Activated CD4-positive, alpha-beta T cell treated with anti-CD3 and anti-CD28 coated beads, Interleukin-2, amount 50 U/mL, for 1 hour (primary cell): ENCODE measurements at regions not wholly inside any gene's neighbourhood (a gene's known extent, or its start where the extent isn't known, plus 50 kb on each side); places are given as distances from the start of the nearest gene placed in this dataset.

Source experiments
- DNase-seq: peaks from one replicate; pipeline ENCODE4 v3.0.0-alpha.2; 2020

DNA sequence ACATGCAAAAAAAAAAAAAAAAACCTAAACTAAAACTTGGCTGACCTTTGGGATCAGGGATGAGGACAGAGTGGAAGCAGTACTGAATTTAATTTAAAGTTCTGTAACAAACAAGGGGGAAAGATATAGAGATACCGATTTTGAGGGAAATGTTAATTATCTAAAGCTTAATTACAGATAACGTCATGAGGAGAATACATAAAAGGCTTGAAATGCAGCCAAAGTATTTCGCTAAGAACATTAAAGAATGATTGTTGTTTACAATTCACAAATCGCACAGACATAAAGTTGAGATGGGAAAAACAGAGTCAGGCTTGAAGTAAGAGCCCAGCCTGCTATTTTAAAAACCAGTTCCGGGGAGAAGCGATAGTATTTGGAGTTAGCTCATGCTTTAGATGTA is 208.0 kb upstream of the SASH1 start:
- no peak for DNase-seq

DNA sequence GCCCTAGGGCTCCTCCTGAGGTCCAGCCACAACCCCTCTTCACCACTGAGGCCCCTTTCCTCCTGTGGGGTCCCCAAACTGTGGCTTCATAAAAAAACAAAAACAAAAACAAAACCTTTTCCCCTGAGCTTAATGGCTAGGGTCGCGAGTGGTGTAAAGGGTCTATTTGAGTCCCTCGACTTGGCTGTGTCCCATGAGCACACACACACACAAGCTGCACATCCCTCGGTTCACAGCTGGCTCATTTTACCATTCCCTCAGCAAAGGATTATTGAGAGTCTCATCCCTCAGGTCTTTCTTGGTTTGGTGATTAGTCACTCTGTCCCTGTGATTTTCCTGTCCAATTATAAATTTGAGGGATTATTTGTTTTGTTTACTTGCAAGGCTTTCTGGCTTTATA is 206.1 kb upstream of the SASH1 start:
- no peak for DNase-seq

DNA sequence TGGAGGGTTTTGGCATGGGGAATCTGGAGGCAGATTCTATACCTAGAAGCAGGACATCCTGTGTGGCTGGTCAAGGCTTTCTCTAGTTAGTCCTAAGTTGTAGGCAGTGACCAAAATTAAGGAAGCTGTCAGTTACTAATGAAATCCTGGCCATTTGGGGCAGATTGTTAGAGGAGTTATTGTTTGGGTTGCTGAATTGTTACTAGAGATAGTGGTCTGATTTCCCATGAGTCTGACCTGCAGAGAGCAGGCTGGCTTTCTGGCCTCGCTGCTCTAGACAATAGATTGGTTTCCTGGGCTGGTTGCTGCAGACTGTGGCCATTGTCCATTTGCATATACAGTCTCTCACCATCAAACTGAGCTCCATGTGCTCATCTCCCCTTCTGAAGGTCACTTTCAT is 205.0 kb upstream of the SASH1 start:
- no peak for DNase-seq

DNA sequence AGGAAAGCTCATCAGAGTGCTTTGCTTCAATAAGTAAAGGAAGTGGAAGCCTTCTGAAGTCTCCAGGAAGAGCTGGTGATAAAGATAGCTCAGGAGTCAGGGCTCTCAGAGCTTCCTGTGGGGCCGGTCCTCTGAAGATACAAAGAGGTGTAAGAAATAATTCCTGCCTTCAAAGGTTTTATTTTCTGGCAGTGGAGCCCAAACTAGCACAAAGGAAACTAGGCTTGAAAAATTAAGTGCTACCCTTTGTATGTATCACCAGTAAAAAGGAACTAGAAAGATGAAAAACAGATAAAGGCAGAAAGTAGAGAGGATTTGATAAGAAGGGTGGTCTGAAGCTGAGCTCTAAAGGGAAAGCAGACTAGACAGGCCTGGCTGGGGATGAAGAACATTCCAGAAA is 204.1 kb upstream of the SASH1 start:
- DNase-seq: no peak

DNA sequence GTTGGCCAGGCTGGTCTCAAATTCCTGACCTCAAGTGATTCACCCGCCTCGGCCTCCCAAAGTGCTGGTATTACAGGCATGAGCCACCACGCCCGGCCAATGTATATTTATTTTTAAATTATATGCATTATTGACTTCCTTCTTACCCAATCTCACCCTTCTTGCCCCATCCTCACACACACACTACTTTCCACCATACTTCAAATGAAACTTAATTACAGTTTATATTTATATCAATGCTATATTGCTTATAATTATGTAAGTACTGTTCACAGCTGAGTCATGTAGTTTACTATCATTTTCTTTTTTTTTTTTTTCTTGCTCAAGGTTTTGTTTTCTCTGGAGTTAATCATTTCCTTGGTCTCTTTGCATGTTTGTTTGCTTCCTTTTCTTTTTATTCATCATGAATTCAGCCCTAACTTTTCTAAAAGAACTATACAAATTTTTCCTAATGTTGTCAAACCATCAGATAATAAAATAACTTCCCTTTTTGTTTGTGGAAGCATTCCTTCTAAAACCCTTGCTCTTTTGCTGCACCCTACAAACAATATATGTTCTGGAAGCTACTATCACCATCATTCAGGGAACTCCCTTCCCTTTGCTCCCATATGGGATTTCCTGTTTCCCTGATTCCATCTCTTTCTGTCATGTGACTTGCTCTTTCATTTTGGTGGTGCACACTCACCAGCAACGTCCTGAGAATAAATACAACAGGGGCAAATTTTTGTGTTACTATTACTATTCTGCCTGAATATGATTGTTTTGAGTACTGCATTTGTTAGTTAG is 201.7 kb upstream of the SASH1 start:
- no peak for DNase-seq

DNA sequence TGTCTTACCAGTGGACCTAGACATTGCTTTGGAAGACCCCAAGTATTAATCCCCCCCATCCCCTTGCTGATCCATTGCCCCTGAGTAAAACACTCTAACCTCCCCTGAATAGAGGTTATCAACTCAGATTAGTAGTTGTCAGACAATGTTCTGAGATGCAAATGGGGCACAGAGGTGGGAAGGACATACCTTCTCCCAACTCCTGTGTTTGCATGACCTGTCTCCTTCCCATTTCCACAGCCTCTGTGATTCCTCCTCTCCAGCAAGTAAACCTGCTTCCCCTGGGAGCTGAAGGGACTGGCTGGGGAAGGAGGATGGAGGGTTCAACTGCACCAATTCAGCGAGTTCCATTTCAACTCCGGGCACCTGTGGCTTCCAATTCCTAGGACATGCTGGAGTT is 199.8 kb upstream of the SASH1 start:
- no peak for DNase-seq

DNA sequence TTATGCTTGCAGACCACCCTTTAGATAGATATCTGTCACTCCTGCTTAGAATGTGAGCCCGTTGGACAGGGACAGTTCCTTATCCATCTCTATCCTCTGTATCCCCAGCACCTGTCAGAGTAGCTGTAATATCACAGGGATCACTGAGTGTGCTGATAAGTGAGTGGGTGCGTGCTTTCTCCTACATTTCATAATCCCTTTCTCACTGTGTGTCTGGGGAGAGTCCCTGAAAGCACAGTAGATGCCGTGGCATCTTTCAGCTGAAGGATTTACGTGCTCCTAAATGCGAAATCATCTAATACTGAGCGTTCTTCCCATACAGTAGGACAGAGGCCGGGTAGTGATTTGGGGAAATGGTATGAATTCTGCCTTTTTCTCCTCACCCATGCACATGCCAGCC is 198.9 kb upstream of the SASH1 start:
- no peak for DNase-seq

DNA sequence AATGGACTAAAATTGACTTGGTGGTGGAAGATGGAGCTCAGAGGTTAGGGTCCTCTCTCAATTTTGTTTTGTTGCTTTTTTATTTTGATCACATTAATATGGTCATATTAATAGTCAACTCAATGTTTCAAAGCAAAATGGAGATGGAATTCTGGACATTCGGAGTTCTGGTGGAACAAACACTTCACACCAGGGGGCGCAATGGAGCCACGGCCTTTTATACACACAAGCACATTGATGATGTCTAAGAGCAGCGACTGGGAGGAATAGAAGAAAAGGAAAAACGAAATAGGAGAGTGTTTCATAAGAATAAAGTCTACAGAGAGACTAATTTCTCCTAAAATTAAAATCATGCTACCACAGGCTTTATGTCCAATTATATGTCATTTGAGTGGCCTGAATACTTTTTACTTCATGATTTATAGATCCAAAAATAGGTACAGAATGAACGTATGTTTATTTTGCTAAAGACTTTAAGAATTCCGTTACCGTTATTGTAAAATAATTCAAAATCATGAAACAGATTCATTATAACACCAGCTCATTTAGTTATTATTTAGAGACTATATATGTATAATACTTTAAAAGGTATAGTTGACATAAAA is 197.6 kb upstream of the SASH1 start:
- DNase-seq: peak; percentile 50

DNA sequence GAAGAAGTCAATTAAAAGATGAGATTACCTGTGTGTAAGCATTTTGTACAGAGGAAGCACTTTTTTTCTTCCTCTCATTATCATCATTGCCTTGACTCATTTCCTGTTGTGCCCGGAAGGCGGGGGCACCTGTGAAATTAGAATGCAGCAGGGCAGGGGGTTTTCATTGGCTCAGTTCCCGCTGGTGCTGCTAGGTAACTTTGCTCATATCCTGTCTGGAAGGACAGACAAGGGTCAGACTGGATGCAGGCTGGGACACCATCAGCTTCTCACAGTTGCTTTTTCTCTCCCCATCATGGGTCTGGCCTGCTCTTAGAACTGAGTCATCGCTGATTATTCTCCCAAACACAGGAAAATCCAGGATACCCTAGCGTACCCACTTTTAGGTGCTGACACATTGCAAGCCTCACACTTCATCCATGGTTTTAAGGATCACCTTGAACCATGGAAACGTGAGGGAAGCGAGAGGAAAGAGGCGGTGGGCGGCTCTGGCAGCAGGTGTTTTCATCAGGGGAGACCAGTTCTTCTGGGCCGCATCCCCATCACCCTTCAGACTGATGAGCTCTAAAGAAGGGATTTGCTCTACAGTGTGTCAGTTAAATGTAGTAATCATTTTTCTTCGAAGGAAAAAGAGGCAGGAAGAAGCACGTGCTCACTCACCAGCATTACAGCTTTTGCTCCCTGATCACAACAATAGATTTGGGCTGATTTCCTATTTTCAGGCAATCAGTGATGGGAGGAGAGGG is 195.7 kb upstream of the SASH1 start:
- peak; percentile 17 for DNase-seq

DNA sequence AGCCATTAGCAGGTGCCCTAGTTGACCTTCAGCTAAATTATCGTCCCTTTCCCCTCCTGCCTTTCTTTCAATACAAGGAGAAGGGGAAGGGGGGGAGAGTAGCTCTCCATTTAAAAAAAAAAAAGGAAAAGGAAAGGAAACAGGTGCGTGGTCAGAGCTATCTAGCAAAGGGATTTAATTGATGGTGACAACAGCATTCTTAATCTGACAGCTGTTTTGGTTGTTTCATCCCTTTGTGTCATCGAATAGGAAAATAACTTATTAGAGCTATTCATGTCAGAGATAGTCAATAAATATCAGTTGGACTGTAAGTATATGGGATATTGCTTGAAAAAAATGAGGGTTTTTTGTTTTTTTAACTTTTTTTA is 195.2 kb upstream of the SASH1 start:
- no peak for DNase-seq

DNA sequence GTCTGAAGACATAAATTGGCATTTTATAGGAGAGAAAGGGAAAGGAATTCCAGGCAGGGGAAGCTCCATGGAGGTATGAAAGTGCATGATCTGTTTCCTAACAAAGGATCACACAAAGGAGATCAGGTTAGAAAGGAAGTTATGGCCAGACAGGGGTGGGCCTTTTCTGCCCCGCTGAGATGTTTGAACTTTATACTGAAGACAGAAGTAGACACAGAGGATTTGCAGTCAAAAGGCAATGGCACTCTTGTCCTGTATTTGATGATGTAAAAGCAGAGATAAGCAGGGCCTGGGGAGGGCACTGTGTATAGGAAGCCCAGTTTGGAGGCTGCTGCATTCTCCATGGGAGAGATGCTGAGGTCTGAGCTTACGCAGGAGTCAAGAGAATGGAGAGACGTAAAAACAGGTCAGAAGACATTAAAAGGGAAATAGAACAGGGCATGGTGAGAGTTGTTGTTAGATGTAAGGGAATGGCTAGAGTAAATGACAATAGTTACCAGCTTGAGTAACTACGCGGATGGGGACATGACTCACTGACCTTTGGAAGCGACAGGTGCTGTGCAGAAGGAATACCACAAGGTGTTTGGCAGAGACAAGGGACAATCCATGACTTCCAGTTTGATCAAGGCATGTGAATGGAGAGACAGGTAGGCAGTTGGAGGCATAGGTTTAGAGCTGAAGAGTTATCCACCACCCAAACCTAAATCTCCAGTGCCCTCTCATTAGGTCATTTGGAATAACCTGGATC is 190.6 kb upstream of the SASH1 start:
- no peak for DNase-seq

DNA sequence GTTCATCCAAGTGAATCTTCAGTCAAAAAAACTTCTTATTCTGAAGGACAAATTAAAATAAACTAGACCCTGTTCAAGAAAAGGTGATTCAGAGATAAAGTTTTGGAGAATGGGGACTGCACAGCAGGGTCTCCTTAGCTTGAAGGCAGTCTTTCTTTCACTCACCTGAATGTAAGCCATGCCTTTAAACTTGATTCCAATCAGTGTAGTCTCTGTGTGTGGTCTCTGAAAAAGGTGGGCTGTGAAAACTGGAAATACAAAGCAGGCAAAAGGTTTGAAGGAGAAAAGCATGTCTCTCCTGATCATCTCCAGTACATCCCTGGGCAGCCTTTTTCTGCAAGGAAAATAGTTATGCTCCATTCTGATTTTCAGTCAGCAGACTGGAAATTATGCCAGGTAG is 188.0 kb upstream of the SASH1 start:
- no peak for DNase-seq

DNA sequence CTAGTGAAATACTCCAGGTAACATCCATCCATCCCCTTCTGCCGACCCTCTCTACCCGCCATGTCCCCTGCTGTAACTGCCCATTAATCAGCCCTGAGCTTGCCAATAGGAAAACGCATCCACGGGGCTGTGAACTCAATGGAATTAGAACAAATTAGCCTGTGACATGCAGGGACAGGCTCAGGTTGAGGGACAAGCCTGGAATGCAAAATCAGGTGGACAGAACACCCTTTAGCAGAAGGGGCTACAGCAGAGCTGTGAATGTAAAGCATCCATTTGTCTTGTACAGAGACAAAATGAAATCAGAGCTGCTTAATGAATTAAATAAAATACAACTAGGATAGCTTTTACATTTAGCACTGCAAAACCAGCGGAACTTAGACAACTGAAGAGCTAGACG is 187.3 kb upstream of the SASH1 start:
- DNase-seq: no peak

DNA sequence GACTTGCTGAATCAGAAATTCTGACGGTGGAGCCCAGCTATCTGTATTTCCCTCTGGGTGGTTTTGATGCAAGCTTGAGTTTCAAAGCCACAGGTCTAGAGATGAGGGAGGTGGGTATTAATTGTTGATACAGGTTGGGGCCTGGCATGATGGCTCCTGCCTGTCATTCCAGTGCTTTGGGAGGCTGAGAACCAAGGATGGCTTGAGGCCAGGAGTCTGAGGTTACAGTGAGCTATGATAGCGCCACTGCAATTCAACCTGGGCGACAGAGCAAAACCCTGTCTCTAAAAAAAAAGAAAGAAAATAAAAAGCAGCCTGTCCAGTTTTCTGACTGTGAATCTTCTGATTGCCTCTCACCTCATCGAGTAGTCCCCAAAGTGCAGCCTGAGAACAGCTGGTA is 184.8 kb upstream of the SASH1 start:
- DNase-seq: no peak

DNA sequence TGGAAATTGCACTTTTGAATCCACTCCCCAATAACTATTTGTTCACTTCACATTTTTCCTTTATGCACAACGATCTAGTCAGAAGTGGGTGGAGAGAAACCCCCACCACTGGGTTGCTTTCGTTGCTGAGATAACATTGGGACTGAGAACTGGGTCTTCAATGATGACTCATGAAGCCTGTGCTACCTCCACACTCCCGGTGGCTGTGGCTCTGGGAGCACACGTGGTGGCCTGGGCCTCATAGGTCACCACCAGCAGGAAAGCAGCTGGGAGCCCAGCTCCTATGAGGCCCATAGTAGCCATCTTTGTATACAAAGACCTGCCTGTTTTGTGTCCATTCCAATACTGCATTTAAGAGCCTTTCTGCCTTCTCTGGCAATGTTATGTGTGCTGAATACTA is 178.0 kb upstream of the SASH1 start:
- DNase-seq: no peak

DNA sequence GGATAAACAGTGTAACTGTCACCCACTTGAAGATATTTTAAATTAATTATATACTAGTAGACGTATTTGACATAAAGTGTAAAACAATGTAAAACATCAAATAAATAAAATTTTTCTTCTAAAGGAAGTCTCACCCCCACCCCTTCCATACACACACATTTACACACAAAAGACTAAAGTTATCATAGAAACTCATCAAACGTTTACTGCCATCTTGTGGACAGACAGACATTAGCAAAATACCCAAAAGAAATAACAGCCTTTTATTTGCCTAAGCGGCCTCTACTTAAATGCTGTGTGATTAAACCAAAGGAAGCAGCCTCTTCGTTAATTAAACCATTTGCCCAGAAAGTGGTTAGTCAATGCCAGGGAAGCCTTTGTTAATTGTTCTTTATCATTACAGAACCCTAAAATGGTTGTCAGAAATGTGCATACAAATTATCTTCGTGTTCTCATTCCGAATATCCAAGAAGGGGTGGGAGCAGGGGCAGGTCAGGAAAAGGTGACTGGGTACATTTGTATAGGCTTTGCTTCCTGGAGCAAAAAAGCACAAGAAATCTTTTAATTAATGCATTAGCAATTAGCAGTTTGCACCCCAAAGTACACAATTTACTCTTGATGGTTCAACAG is 176.2 kb upstream of the SASH1 start:
- no peak for DNase-seq

DNA sequence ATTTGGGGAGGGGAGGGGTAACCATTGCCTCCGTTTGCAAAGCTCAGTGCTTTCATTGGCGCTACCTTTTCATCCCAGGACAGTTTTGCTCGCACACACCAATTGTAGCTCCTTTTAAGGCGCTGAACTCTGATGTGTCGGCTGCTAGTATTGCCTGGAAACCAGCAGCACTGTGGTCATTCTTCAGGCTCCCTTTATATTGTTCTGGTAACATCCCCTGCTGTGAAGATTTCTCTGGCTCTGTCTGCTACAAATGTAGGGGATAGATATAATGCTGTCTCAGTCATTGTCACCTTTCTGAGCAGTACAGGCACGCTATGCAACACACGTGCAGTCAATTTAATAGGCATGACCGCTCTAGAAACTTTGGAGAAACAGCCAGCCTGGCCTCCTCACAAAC is 172.9 kb upstream of the SASH1 start:
- no peak for DNase-seq

DNA sequence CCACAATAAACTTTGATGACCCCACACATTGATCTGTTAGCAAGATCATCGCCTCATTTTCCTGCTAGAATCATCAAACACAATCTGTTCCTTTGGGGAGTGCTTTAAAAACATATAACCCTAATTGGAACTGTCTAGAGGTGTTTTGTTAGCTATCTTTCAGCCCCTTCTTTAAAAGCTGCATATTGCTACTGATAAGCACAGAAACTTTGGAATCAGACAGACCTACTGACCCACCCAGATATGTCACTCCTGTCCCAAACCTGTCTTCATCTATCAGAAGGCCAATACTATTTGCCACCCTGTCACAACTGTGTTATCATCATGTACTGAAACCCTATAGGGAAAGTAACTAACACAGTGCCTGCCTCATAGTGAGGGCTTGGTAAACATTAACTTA is 172.4 kb upstream of the SASH1 start:
- DNase-seq: no peak

DNA sequence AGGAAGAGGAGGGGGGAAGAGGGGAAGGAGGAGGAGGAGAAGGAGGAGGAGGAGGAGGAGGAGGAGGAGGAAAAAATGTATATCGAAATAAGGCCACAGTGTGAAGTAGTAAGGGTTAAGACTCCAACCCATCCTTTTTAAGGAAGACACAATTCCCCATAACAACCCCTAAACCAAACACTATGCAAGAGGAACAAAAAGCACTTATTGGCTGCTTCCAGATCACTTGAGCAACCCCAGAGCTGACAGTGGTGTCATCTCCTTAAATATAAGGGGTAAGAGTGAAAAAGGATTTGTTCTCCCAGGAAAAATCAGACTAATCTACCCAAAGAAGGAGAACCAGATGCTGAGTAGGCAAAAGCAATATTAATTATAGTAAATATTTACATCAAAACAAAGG is 169.1 kb upstream of the SASH1 start:
- no peak for DNase-seq

DNA sequence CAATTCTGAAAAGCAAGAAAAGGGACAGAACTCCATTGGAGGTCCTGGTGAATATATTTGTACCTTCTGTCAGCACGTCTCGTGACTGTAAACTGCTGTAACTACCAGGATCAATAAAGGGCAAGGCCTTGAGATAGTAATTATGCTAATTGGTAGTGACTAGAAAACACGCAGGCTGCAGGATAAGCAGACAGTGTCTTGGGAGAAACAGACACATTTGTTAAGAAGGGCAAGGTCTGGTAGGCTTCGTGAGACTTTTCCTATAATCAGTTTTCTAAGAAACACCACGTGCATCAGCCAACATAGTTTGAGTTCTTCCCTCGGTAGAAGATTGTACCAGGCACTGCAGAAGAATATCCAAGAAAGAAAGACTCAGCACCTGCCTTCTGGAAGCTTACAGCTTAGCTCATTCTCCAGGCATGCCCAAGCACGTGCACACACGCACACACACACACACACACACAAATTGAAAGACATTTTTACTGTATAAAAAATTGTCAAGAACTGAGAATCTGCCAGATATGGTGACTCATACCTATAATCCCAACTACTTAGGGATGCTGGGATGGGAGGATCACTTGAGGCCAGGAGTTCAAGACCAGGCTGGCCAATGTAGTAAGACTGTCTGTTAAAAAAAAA is 167.0 kb upstream of the SASH1 start:
- DNase-seq: no peak

DNA sequence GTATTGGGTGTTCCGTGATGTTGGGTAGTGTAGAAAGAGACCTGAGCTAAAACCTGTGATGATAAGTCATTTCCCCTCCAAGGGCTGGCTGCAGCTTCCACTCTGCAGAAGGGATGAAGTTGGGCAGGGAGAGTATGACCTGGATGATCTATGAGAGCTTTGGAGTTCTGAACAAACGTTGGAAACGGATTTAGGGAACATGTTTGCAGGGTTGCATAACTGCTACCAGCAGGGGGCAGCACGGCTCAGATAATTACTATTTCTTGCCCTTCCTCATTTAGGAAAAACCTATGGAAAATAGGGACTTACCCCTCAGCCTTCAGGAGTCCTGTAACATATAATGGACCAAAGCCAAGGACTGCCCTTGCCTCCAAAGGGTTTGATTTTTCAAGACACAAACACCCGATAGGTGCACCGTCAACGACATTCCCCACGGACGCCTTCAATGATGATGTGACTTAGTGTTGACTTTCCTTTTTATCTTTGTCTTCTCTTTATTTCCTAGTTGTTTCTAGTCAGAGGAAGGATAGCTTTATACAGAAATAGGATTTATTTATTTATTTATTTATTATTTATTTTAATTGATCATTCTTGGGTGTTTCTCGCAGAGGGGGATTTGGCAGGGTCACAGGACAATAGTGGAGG is 164.9 kb upstream of the SASH1 start:
- DNase-seq: peak; percentile 18

DNA sequence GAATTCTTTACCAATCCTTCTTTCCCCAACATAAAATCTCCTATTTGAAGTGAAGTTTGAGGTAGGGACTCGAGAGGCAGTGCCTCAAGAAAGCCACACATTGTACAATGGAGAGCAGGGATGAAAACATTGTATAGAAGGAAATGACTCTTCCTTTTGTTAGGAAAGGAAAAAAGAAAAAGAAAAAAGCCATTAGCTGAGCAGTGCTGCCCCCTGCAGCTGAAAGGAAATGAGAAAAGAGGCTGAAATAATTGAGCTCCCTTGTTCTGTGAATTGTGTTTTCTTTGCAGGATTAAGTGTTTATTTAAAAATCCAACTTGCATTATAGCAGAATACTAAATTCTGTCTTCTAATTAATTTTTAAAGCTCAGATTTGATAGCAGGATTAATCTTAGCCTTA is 162.9 kb upstream of the SASH1 start:
- no peak for DNase-seq
